Spleen (tissue), 7 donors: ENCODE measurements at regions not wholly inside any gene's neighbourhood (a gene's known extent, or its start where the extent isn't known, plus 50 kb on each side); places are given as distances from the start of the nearest gene placed in this dataset.

ENCODE experiments used
- POLR2AphosphoS5 ChIP-seq, 3 donors: sonication (generic); formaldehyde crosslinking; IDR thresholded peaks; one replicate each; pipeline ENCODE4 v1.5.1; 2017; ENCODE audit warnings: antibody characterized with exemption in 3 of 3
- TF ChIP-seq, protein P1 (sequence below), 11 experiments: fragments of 200-600 bp in 7 of 11; fragments of 450-650 bp in 4 of 11; sonication (generic) in 4 of 11; IDR thresholded peaks in 8 of 11; conservative IDR thresholded peaks in 3 of 11; 1 replicate in 7 of 11; 2 replicates in 4 of 11; pipeline versions ENCODE4 v1.4.0 to v1.8.0; 2016 to 2021; ENCODE audit warnings: antibody characterized with exemption in 11 of 11, inconsistent platforms in 4 of 11, mild to moderate bottlenecking in 1 of 11
- donor health status: DM: no; HTN: no; CAD: no; lungs with moderate emphysema.
- donor health status: DM: no; HTN: no; CAD: no.
- donor health status: DM: no; HTN: no; CAD: no.

GRCh38 chr1:5718831-5719632 is 273.2 kb downstream of the NPHP4 start:
- TF ChIP-seq, protein P1, sequence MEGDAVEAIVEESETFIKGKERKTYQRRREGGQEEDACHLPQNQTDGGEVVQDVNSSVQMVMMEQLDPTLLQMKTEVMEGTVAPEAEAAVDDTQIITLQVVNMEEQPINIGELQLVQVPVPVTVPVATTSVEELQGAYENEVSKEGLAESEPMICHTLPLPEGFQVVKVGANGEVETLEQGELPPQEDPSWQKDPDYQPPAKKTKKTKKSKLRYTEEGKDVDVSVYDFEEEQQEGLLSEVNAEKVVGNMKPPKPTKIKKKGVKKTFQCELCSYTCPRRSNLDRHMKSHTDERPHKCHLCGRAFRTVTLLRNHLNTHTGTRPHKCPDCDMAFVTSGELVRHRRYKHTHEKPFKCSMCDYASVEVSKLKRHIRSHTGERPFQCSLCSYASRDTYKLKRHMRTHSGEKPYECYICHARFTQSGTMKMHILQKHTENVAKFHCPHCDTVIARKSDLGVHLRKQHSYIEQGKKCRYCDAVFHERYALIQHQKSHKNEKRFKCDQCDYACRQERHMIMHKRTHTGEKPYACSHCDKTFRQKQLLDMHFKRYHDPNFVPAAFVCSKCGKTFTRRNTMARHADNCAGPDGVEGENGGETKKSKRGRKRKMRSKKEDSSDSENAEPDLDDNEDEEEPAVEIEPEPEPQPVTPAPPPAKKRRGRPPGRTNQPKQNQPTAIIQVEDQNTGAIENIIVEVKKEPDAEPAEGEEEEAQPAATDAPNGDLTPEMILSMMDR (IDR thresholded peaks at IDR 0.05 in 8 of 11, conservative IDR thresholded peaks at IDR 0.05 in 3 of 11) = no peak
- no peak for TF ChIP-seq POLR2AphosphoS5 (IDR thresholded peaks at IDR 0.05)
